ENCODE measurements at regions not wholly inside any gene's neighbourhood (a gene's known extent, or its start where the extent isn't known, plus 50 kb on each side); places are given as distances from the start of the nearest gene placed in this dataset.

- DNase-seq: no peak
- Histone ChIP-seq H3K4ac (ENCODE audit: low read depth, low read length) (no peak overlapping the region), H3K79me1 (ENCODE audit: low read length) (no peaks in the 10 kb centered on the region), H3K9ac (ENCODE audit: low read length) (no peak overlapping the region), H3K14ac (ENCODE audit: low read length) (no peak overlapping the region), H3K18ac (ENCODE audit: low read length) (no peak overlapping the region), H3K23ac (ENCODE audit: low read length) (no peak overlapping the region), H4K12ac (ENCODE audit: low read depth, low read length) (no peak overlapping the region), H3K27me3 (ENCODE audit: insufficient read depth, low read length) (no peaks in the 10 kb centered on the region), H3K79me2 (ENCODE audit: control insufficient read depth, insufficient read depth, low read length, poor library complexity) (no peaks in the 10 kb centered on the region), H2AK5ac (ENCODE audit: low read length) (no peak overlapping the region), H3K4me3 (ENCODE audit: low read depth, low read length) (no peak overlapping the region), H4K91ac (ENCODE audit: low read depth, low read length) (no peak overlapping the region), H4K8ac (ENCODE audit: low read depth, low read length) (no peak overlapping the region), H3K36me3 (ENCODE audit: control insufficient read depth in 1 of 2, insufficient read depth in 2 of 2, low read length in 2 of 2) (no peaks in the 10 kb centered on the region), H2BK5ac (ENCODE audit: low read depth, low read length, poor library complexity) (no peak overlapping the region), H3K9me3 (ENCODE audit: insufficient read depth, low read depth, low read length) (no peaks in the 10 kb centered on the region), H2BK12ac (ENCODE audit: low read length) (no peak overlapping the region), H3K4me1 (ENCODE audit: control insufficient read depth in 1 of 2, insufficient read depth in 2 of 2, low read length in 2 of 2) (no peaks in the 10 kb centered on the region), H3K27ac (ENCODE audit: low read depth, low read length) (no peak overlapping the region), H2AFZ (ENCODE audit: insufficient read depth, low read length, poor library complexity) (no peak overlapping the region), H2BK120ac (ENCODE audit: insufficient read depth, low read length, poor library complexity) (no peak overlapping the region), H3K4me2 (ENCODE audit: low read length) (no peak overlapping the region)
- no CpG with 5 or more reads among the region's 1 CpG for WGBS (ENCODE audit: extremely low coverage, insufficient coverage, insufficient read length)
These were observed 571.2 kb upstream of the ACTRT1 start for GRCh38 chrX:128623361-128623760.

GRCh38 chrX:128622296-128622695 is 570.1 kb upstream of the ACTRT1 start:
- no peaks in the 10 kb centered on the region for H3K4me1 ChIP-seq (ENCODE audit: control insufficient read depth in 1 of 2, insufficient read depth in 2 of 2, low read length in 2 of 2)
- no peak overlapping the region for H3K23ac ChIP-seq (ENCODE audit: low read length)
- no peak overlapping the region for H3K4me2 ChIP-seq (ENCODE audit: low read length)
- no CpG with 5 or more reads among the region's 2 CpGs for WGBS (ENCODE audit: extremely low coverage, insufficient coverage, insufficient read length)
- no peak overlapping the region for H2BK120ac ChIP-seq (ENCODE audit: insufficient read depth, low read length, poor library complexity)
- no peak overlapping the region for H3K27ac ChIP-seq (ENCODE audit: low read depth, low read length)
- no peak overlapping the region for H3K4me3 ChIP-seq (ENCODE audit: low read depth, low read length)
- H3K9ac ChIP-seq (ENCODE audit: low read length): no peak overlapping the region
- H4K8ac ChIP-seq (ENCODE audit: low read depth, low read length): no peak overlapping the region
- H3K79me1 ChIP-seq (ENCODE audit: low read length): no peaks in the 10 kb centered on the region
- no peaks in the 10 kb centered on the region for H3K36me3 ChIP-seq (ENCODE audit: control insufficient read depth in 1 of 2, insufficient read depth in 2 of 2, low read length in 2 of 2)
- H3K18ac ChIP-seq (ENCODE audit: low read length): no peak overlapping the region
- no peak overlapping the region for H2AFZ ChIP-seq (ENCODE audit: insufficient read depth, low read length, poor library complexity)
- H3K79me2 ChIP-seq (ENCODE audit: control insufficient read depth, insufficient read depth, low read length, poor library complexity): no peaks in the 10 kb centered on the region
- no peaks in the 10 kb centered on the region for H3K9me3 ChIP-seq (ENCODE audit: insufficient read depth, low read depth, low read length)
- H3K4ac ChIP-seq (ENCODE audit: low read depth, low read length): no peak overlapping the region
- H2BK12ac ChIP-seq (ENCODE audit: low read length): no peak overlapping the region
- no peak overlapping the region for H2BK5ac ChIP-seq (ENCODE audit: low read depth, low read length, poor library complexity)
- no peak overlapping the region for H2AK5ac ChIP-seq (ENCODE audit: low read length)
- H3K14ac ChIP-seq (ENCODE audit: low read length): no peak overlapping the region
- H3K27me3 ChIP-seq (ENCODE audit: insufficient read depth, low read length): no peaks in the 10 kb centered on the region
- no peak overlapping the region for H4K12ac ChIP-seq (ENCODE audit: low read depth, low read length)
- no peak for DNase-seq
- no peak overlapping the region for H4K91ac ChIP-seq (ENCODE audit: low read depth, low read length)

GRCh38 chrX:128619490-128619889 is 567.3 kb upstream of the ACTRT1 start:
- Histone ChIP-seq H3K4me1 (ENCODE audit: control insufficient read depth in 1 of 2, insufficient read depth in 2 of 2, low read length in 2 of 2) (no peaks in the 10 kb centered on the region), H3K9ac (ENCODE audit: low read length) (no peak overlapping the region), H3K36me3 (ENCODE audit: control insufficient read depth in 1 of 2, insufficient read depth in 2 of 2, low read length in 2 of 2) (no peaks in the 10 kb centered on the region), H4K91ac (ENCODE audit: low read depth, low read length) (no peak overlapping the region), H3K14ac (ENCODE audit: low read length) (no peak overlapping the region), H4K8ac (ENCODE audit: low read depth, low read length) (no peak overlapping the region), H3K79me1 (ENCODE audit: low read length) (no peaks in the 10 kb centered on the region), H3K4me2 (ENCODE audit: low read length) (no peak overlapping the region), H4K12ac (ENCODE audit: low read depth, low read length) (no peak overlapping the region), H2AFZ (ENCODE audit: insufficient read depth, low read length, poor library complexity) (no peak overlapping the region), H3K18ac (ENCODE audit: low read length) (no peak overlapping the region), H2BK5ac (ENCODE audit: low read depth, low read length, poor library complexity) (no peak overlapping the region), H3K4me3 (ENCODE audit: low read depth, low read length) (no peak overlapping the region), H3K27me3 (ENCODE audit: insufficient read depth, low read length) (no peaks in the 10 kb centered on the region), H2AK5ac (ENCODE audit: low read length) (no peak overlapping the region), H3K23ac (ENCODE audit: low read length) (no peak overlapping the region), H2BK120ac (ENCODE audit: insufficient read depth, low read length, poor library complexity) (no peak overlapping the region), H3K27ac (ENCODE audit: low read depth, low read length) (no peak overlapping the region), H3K79me2 (ENCODE audit: control insufficient read depth, insufficient read depth, low read length, poor library complexity) (no peaks in the 10 kb centered on the region), H2BK12ac (ENCODE audit: low read length) (no peak overlapping the region), H3K4ac (ENCODE audit: low read depth, low read length) (no peak overlapping the region), H3K9me3 (ENCODE audit: insufficient read depth, low read depth, low read length) (no peaks in the 10 kb centered on the region)
- no peak for DNase-seq
- WGBS (ENCODE audit: extremely low coverage, insufficient coverage, insufficient read length): no CpG with 5 or more reads among the region's 3 CpGs

- H2BK5ac ChIP-seq (ENCODE audit: low read depth, low read length, poor library complexity): no peak overlapping the region
- no peaks in the 10 kb centered on the region for H3K36me3 ChIP-seq (ENCODE audit: control insufficient read depth in 1 of 2, insufficient read depth in 2 of 2, low read length in 2 of 2)
- no peak overlapping the region for H2AFZ ChIP-seq (ENCODE audit: insufficient read depth, low read length, poor library complexity)
- no peaks in the 10 kb centered on the region for H3K4me1 ChIP-seq (ENCODE audit: control insufficient read depth in 1 of 2, insufficient read depth in 2 of 2, low read length in 2 of 2)
- H3K27ac ChIP-seq (ENCODE audit: low read depth, low read length): no peak overlapping the region
- no peak overlapping the region for H3K18ac ChIP-seq (ENCODE audit: low read length)
- H3K79me1 ChIP-seq (ENCODE audit: low read length): no peaks in the 10 kb centered on the region
- no peak overlapping the region for H2AK5ac ChIP-seq (ENCODE audit: low read length)
- no peak for DNase-seq
- no CpG with 5 or more reads among the region's 1 CpG for WGBS (ENCODE audit: extremely low coverage, insufficient coverage, insufficient read length)
- no peaks in the 10 kb centered on the region for H3K79me2 ChIP-seq (ENCODE audit: control insufficient read depth, insufficient read depth, low read length, poor library complexity)
- no peak overlapping the region for H3K4me2 ChIP-seq (ENCODE audit: low read length)
- no peak overlapping the region for H3K23ac ChIP-seq (ENCODE audit: low read length)
- H3K9me3 ChIP-seq (ENCODE audit: insufficient read depth, low read depth, low read length): no peaks in the 10 kb centered on the region
- H4K12ac ChIP-seq (ENCODE audit: low read depth, low read length): no peak overlapping the region
- H3K14ac ChIP-seq (ENCODE audit: low read length): no peak overlapping the region
- no peak overlapping the region for H2BK120ac ChIP-seq (ENCODE audit: insufficient read depth, low read length, poor library complexity)
- H3K4ac ChIP-seq (ENCODE audit: low read depth, low read length): no peak overlapping the region
- no peak overlapping the region for H3K9ac ChIP-seq (ENCODE audit: low read length)
- H2BK12ac ChIP-seq (ENCODE audit: low read length): no peak overlapping the region
- no peak overlapping the region for H4K8ac ChIP-seq (ENCODE audit: low read depth, low read length)
- no peak overlapping the region for H4K91ac ChIP-seq (ENCODE audit: low read depth, low read length)
- no peaks in the 10 kb centered on the region for H3K27me3 ChIP-seq (ENCODE audit: insufficient read depth, low read length)
- H3K4me3 ChIP-seq (ENCODE audit: low read depth, low read length): no peak overlapping the region
These were observed 564.7 kb upstream of the ACTRT1 start for GRCh38 chrX:128616933-128617332.
